ENCODE measurements at regions not wholly inside any gene's neighbourhood (a gene's known extent, or its start where the extent isn't known, plus 50 kb on each side); places are given as distances from the start of the nearest gene placed in this dataset.

DNA sequence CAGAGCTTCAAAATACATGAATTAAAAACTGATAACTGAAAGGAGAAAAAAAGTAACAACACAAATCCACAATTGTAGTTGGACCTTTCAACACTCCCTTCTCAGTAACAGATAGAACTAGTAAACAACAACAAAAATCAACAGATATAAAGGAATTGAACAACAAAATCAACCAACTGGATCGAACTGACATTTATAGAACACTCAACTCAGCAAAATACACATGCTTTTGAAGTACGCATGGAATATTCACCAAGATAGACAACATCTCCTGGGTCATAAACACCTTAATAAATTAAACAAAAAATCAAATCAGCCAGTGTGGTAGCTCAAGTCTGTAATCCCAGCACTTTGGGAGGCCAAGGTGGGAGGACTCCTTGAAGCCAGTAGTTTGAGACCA, 63.3 kb downstream of the ILRUN start:
- H3K79me2 ChIP-seq (ENCODE audit: low read depth) = no peaks in the 10 kb centered on the region
- no peaks in the 10 kb centered on the region for H3K36me3 ChIP-seq
- H3K27ac ChIP-seq = no peak overlapping the region
- Mint-ChIP-seq H3K4me3 (no peak overlapping the region), H3K36me3 (peaks cover 5% of the 10 kb centered on the region), H3K27ac (peak overlapping the region; percentile 43), H3K4me1 (no peaks in the 10 kb centered on the region), H3K9me3 (no peaks in the 10 kb centered on the region), H3K27me3 (ENCODE audit: insufficient read depth, low read depth) (no peaks in the 10 kb centered on the region)
- no peaks in the 10 kb centered on the region for H3F3A ChIP-seq (ENCODE audit: low read depth)
- H3K4me1 ChIP-seq = no peaks in the 10 kb centered on the region
- H2AFZ ChIP-seq (replicated peaks) = no peak overlapping the region
- H4K20me1 ChIP-seq (ENCODE audit: low read depth) = no peaks in the 10 kb centered on the region
- H3K4me2 ChIP-seq = no peak overlapping the region
- no peak for TF ChIP-seq EZH2 (IDR thresholded peaks at IDR 0.05)
- TF ChIP-seq EZH2phosphoT487 (IDR thresholded peaks at IDR 0.05) = no peak
- TF ChIP-seq, protein P1, sequence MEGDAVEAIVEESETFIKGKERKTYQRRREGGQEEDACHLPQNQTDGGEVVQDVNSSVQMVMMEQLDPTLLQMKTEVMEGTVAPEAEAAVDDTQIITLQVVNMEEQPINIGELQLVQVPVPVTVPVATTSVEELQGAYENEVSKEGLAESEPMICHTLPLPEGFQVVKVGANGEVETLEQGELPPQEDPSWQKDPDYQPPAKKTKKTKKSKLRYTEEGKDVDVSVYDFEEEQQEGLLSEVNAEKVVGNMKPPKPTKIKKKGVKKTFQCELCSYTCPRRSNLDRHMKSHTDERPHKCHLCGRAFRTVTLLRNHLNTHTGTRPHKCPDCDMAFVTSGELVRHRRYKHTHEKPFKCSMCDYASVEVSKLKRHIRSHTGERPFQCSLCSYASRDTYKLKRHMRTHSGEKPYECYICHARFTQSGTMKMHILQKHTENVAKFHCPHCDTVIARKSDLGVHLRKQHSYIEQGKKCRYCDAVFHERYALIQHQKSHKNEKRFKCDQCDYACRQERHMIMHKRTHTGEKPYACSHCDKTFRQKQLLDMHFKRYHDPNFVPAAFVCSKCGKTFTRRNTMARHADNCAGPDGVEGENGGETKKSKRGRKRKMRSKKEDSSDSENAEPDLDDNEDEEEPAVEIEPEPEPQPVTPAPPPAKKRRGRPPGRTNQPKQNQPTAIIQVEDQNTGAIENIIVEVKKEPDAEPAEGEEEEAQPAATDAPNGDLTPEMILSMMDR (IDR thresholded peaks at IDR 0.05) = no peak
- no peak overlapping the region for H3K9ac ChIP-seq
- H3K4me3 ChIP-seq = no peak overlapping the region
- no peaks in the 10 kb centered on the region for H3K9me3 ChIP-seq (ENCODE audit: low read depth)
- no peaks in the 10 kb centered on the region for H3K27me3 ChIP-seq
- DNase-seq (ENCODE audit: low spot score) = no peak

DNA sequence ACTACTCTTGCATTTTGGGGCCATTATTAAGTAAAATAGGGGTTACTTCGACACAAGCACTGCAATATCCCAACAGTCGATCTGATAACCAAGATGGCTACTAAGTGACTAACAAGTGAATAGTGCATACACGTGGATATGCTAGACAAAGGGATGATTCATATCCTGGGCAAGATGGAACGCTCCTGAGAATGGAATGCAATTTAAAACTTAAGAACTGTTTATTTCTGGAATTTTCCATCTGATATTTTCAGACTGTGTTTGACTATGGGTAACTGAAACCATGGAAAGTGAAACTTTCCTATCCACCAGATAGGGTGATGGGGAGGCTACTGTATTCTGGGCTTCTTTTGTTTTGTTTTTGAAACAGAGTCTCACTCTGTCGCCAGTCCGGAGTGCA, 66.5 kb downstream of the ILRUN start:
- no peaks in the 10 kb centered on the region for H3K4me1 Mint-ChIP-seq
- no peaks in the 10 kb centered on the region for H3F3A ChIP-seq (ENCODE audit: low read depth)
- H3K4me1 ChIP-seq = no peaks in the 10 kb centered on the region
- peaks cover 5% of the 10 kb centered on the region for H3K36me3 Mint-ChIP-seq
- H3K27me3 ChIP-seq = no peaks in the 10 kb centered on the region
- H3K9me3 Mint-ChIP-seq = no peaks in the 10 kb centered on the region
- DNase-seq (ENCODE audit: low spot score) = no peak
- no peak overlapping the region for H3K9ac ChIP-seq
- no peaks in the 10 kb centered on the region for H4K20me1 ChIP-seq (ENCODE audit: low read depth)
- H3K4me2 ChIP-seq = no peak overlapping the region
- H2AFZ ChIP-seq (replicated peaks) = no peak overlapping the region
- no peak overlapping the region for H3K4me3 ChIP-seq
- no peak overlapping the region for H3K27ac Mint-ChIP-seq
- peaks cover 3% of the 10 kb centered on the region for H3K27me3 Mint-ChIP-seq (ENCODE audit: insufficient read depth, low read depth)
- H3K4me3 Mint-ChIP-seq = no peak overlapping the region
- H3K36me3 ChIP-seq = no peaks in the 10 kb centered on the region
- no peak overlapping the region for H3K27ac ChIP-seq
- no peak for TF ChIP-seq EZH2phosphoT487 (IDR thresholded peaks at IDR 0.05)
- no peaks in the 10 kb centered on the region for H3K79me2 ChIP-seq (ENCODE audit: low read depth)
- H3K9me3 ChIP-seq (ENCODE audit: low read depth) = no peaks in the 10 kb centered on the region

DNA sequence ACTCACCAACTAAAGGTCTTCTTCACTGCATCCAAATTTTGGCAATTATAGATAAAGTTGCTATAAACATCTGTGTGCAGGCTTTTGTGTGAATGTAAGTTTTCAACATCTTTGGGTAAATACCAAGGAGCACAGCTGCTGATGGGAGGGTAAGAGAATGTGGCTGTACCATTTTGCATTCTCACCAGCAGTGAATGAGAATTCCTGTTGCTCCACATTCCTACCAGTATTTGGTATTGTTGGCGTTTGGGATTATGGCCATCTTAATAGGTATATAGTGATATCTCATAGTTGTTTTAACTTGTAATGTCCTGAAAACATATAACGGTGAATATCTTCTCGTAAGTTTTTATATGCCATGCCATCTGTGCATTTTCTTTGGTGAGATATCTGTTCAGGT, 69.3 kb downstream of the ILRUN start:
- Histone ChIP-seq H3K4me2 (no peak overlapping the region), H3K4me3 (no peak overlapping the region), H2AFZ (replicated peaks) (no peak overlapping the region), H3K27me3 (no peaks in the 10 kb centered on the region), H3K9ac (no peak overlapping the region), H3K79me2 (ENCODE audit: low read depth) (no peaks in the 10 kb centered on the region), H3K9me3 (ENCODE audit: low read depth) (no peaks in the 10 kb centered on the region), H3K36me3 (no peaks in the 10 kb centered on the region), H3K27ac (no peak overlapping the region), H3F3A (ENCODE audit: low read depth) (no peaks in the 10 kb centered on the region), H4K20me1 (ENCODE audit: low read depth) (no peaks in the 10 kb centered on the region), H3K4me1 (no peaks in the 10 kb centered on the region)
- H3K9me3 Mint-ChIP-seq = no peaks in the 10 kb centered on the region
- H3K36me3 Mint-ChIP-seq = peaks cover 9% of the 10 kb centered on the region
- H3K4me1 Mint-ChIP-seq = no peaks in the 10 kb centered on the region
- TF ChIP-seq, protein P1 (IDR thresholded peaks at IDR 0.05) = no peak
- no peak overlapping the region for H3K27ac Mint-ChIP-seq
- peaks cover 3% of the 10 kb centered on the region for H3K27me3 Mint-ChIP-seq (ENCODE audit: insufficient read depth, low read depth)
- no peak overlapping the region for H3K4me3 Mint-ChIP-seq
- DNase-seq (ENCODE audit: low spot score) = no peak

DNA sequence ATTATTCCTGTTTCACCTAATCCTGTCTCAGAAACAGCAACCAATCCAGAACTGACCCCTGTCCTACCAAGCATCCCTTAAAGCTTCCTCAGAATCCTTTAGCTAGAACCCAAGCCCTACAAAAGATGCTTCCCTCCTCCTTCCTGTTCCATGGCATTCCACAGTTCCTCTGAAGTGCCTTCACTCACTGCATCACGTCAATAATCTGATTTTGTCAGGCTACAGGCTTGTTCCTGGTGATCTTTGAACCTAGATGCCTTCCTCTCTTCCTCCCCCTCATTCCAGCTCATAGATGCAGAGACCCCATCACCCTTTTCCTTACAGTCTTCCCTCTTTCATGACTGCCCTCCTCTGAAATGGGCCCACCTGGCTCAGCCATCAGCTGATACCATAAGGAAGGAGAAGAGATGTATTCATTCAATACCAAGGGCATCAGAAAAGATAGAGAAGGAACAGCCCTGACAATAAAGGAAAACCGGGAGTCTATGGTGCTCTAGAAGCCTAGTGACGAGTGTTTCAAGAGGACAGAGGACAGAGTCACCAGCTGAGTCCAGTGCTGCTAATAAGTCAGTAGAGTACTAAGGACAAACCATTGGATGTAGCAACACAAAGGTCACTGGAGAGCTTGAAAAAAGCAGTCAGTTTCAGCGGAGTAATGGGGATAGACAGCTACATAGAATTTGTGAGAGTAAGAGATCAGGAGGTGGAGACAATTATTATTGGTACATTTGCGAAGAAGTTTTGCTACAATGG, 62.5 kb upstream of the SPDEF start:
- H3K9me3 ChIP-seq (ENCODE audit: low read depth) = no peaks in the 10 kb centered on the region
- peaks cover 14% of the 10 kb centered on the region for H4K20me1 ChIP-seq (ENCODE audit: low read depth)
- no peak overlapping the region for H3K9ac ChIP-seq
- Mint-ChIP-seq H3K4me3 (no peak overlapping the region), H3K9me3 (no peaks in the 10 kb centered on the region), H3K4me1 (peaks cover 13% of the 10 kb centered on the region), H3K27ac (no peak overlapping the region), H3K27me3 (ENCODE audit: insufficient read depth, low read depth) (no peaks in the 10 kb centered on the region), H3K36me3 (peaks cover 2% of the 10 kb centered on the region)
- H3K79me2 ChIP-seq (ENCODE audit: low read depth) = peaks cover 5% of the 10 kb centered on the region
- no peak for DNase-seq (ENCODE audit: low spot score)
- H3K4me2 ChIP-seq = no peak overlapping the region
- TF ChIP-seq EZH2phosphoT487 (IDR thresholded peaks at IDR 0.05) (no peak), EZH2 (IDR thresholded peaks at IDR 0.05) (no peak)
- TF ChIP-seq, protein P1 (IDR thresholded peaks at IDR 0.05) = no peak
- H3K4me3 ChIP-seq = no peak overlapping the region
- H2AFZ ChIP-seq (replicated peaks) = no peak overlapping the region
- H3K27me3 ChIP-seq = no peaks in the 10 kb centered on the region
- no peak overlapping the region for H3K27ac ChIP-seq
- H3F3A ChIP-seq (ENCODE audit: low read depth) = no peaks in the 10 kb centered on the region
- H3K36me3 ChIP-seq = no peaks in the 10 kb centered on the region
- peaks cover 7% of the 10 kb centered on the region for H3K4me1 ChIP-seq

Data from neural progenitor cell (in vitro differentiated cells).